SKM-1 treated with dmso at 0.1 percent for 144 hours (cell line): ENCODE measurements at regions not wholly inside any gene's neighbourhood (a gene's known extent, or its start where the extent isn't known, plus 50 kb on each side); places are given as distances from the start of the nearest gene placed in this dataset.
A peak's percentile ranks its signal among the peaks of the same experiment; 100 is the strongest.

ENCODE experiments used
- DNase-seq: peaks from one replicate; lab custom pipeline; 2025; ENCODE audit not compliant: unreplicated experiment; lab: John Stamatoyannopoulos, UW

- DNase-seq, result no peak
These were observed 119.8 kb downstream of the BANF2 start for GRCh38 chr20:17819395-17820093.

- no peak for DNase-seq
These were observed 118.4 kb downstream of the BANF2 start for GRCh38 chr20:17818187-17818586.

GRCh38 chr20:17816804-17817587, 117.2 kb downstream of the BANF2 start:
- DNase-seq, result no peak

- no peak for DNase-seq
These were observed 111.8 kb downstream of the BANF2 start for GRCh38 chr20:17811628-17811965.

- DNase-seq, result no peak
These were observed 111.3 kb downstream of the BANF2 start for GRCh38 chr20:17810847-17811627.

- DNase-seq, result no peak
These were observed 110.4 kb downstream of the BANF2 start for GRCh38 chr20:17810062-17810631.

- DNase-seq, result no peak
These were observed 109.7 kb downstream of the BANF2 start for GRCh38 chr20:17809362-17810061.

GRCh38 chr20:17808782-17809181, 109.0 kb downstream of the BANF2 start:
- no peak for DNase-seq

GRCh38 chr20:17808357-17808756, 108.6 kb downstream of the BANF2 start:
- DNase-seq, result no peak

GRCh38 chr20:17807651-17808050, 107.9 kb downstream of the BANF2 start:
- DNase-seq, result no peak

- DNase-seq, result no peak
These were observed 107.1 kb downstream of the BANF2 start for GRCh38 chr20:17806739-17807441.

- DNase-seq, result no peak
These were observed 106.3 kb downstream of the BANF2 start for GRCh38 chr20:17806107-17806506.

GRCh38 chr20:17803765-17804164, 104.0 kb downstream of the BANF2 start:
- DNase-seq, result no peak

GRCh38 chr20:17799575-17800227, 99.9 kb downstream of the BANF2 start:
- no peak for DNase-seq

- no peak for DNase-seq
These were observed 98.8 kb downstream of the BANF2 start for GRCh38 chr20:17798601-17799000.

GRCh38 chr20:17797579-17797978, 97.8 kb downstream of the BANF2 start:
- DNase-seq, result no peak

- DNase-seq, result no peak
These were observed 97.4 kb downstream of the BANF2 start for GRCh38 chr20:17797161-17797560.

GRCh38 chr20:17796091-17796563, 96.4 kb downstream of the BANF2 start:
- DNase-seq, result peak; percentile 1

- peak; percentile 6 for DNase-seq
These were observed 95.8 kb downstream of the BANF2 start for GRCh38 chr20:17795501-17796071.
